ENCODE measurements at regions not wholly inside any gene's neighbourhood (a gene's known extent, or its start where the extent isn't known, plus 50 kb on each side); places are given as distances from the start of the nearest gene placed in this dataset.
"Not testable (repeated sequence)": the region's sequence is repeated elsewhere in the genome, so short reads cannot be mapped to it uniquely, and the experiment has no call there.

DNA sequence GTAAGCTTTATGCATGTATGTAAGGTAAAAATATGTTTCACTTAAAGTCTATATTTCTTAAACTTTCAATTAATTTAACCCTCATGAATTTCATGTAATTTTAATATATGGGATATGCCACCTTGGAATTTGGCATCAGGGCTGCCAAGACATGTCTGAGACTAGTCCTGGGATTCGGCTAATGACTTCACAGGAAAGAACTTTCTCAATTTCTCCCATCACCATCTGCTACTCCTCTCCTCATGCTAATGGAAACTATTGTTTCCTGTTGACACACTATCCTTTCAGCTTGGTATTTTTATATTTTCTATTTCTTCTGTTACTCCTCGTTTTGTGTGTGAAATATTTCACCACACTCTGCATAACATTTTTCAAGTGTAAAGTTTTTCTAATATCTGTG is 205.9 kb downstream of the ARL4A start:
- no peak for DNase-seq

DNA sequence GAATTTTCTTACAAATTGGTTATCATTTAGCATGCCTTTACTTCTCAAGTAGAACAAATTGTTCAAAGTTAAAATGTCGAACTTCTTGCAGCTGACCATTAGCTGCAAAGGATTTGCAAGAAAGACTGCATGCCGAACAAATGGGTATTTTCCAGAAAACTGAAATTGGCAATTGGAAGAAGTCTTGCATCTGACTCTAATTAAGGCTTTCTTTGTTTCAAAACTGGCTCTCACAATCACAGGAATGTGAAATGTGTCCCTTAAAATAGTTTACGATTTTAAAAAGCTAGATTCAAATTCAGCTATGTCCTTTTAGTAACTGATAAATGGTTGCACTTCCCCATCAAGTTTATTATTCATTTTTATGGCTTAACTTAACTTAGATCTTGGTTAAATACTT is 207.9 kb downstream of the ARL4A start:
- DNase-seq, result no peak

DNA sequence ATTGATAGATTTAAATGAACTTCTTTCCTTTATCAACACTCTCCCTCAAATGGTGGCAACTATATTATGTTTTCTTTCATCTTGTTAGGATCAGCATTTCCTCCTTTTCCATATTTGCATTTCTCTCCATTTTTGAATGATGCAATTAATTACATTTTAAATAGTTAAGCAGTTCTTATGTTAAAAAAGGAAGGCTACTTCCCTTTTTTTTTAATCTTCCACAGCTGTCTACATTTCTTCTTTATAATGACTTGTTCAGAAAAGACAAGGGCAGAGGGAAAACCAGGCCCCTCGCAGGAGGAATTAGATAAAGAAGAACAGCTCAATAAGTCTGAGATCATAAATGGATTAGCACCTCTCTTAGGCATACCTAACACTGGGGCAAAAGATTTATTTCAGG is 208.9 kb downstream of the ARL4A start:
- no peak for DNase-seq

DNA sequence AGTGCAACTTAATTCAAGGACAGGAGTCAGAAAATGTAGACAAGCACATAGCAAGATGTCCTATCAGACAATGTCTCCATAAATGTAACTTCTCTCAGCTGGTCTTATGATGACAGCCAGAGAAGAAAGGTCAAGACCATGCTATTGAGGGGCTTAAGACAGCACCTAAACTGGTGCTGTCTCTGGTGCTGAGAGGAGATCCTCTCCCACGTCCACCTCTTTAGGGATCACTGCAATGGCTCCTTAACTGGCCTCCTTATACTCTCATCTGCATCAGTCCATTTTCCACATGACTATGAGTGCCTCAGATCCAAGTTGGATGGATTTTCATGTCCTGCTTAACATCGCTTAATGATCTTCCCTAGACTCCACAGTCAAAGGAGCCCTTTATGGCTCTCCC is 210.6 kb downstream of the ARL4A start:
- no peak for DNase-seq

DNA sequence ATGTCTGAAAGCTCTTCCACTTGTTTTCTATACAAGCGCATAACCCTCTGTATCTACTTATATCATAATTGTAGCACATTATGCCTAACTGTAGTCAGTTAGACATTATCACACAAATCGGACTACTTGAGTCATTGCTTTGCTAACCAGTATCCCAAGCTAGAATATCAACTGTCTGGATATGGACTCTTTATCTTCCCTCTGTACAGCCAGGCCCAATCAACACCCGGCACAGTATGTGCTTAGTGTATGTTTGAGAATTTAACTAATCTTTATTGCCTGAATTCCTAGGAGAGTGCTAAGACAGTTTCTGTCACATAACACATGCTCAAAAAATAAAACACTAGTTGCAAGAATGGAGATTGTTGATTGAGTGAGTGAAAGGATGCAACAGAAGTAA is 211.2 kb downstream of the ARL4A start:
- no peak for DNase-seq

DNA sequence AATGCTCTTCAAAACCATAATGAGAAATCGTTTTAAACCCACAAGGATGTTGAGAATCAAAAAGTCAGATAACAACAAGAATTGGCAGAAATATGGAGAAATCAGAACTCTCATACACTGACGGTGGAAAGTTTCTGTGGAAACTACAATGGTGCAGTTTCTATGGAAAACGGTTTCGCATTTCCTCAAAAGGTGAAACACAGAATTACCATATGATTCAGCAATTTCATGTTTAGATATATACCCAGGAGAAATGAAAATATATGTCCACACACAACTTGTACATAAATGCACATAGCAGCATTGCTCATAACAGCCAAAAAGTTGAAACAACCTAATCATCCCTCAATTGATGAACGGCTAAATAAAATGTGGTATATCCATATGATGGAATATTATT is 218.2 kb downstream of the ARL4A start:
- DNase-seq, result no peak

DNA sequence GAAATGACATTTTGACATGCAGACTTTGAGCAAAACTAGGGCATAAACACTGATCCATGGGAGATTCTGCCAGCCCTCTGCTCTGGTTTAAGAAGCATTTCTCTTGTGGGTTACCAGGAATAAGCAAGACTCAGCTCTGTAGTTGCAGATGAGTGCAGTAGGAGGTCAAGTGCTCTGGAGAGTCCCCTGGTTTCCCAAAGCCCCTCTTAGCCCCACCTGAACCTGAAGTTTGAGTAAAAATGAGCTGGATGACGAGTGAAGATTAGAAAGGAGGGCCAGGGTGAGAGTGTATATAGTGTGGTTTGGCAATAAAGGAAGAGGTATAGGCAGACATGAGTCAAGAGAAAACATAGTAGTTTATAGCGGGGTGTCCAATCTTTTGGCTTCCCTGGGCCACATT is 220.3 kb downstream of the ARL4A start:
- DNase-seq, result no peak

DNA sequence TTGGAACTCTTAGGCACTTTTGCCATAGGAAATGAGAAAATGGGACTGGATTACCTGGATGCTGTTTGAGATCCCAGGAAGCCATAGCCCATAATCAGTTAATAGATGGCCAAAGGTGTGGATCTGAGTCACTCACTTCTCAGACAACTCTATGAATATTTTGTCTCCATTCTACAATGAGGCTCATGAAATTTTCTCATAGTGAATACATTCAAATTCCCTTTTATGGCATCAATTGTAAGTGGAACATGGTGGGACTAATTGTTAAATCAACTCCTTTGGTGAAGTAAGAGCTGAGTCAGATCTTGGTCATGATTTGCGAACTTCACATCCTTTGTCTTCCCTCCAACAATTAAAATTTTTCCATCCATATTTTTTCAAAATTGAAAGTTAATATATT is 222.1 kb downstream of the ARL4A start:
- no peak for DNase-seq

DNA sequence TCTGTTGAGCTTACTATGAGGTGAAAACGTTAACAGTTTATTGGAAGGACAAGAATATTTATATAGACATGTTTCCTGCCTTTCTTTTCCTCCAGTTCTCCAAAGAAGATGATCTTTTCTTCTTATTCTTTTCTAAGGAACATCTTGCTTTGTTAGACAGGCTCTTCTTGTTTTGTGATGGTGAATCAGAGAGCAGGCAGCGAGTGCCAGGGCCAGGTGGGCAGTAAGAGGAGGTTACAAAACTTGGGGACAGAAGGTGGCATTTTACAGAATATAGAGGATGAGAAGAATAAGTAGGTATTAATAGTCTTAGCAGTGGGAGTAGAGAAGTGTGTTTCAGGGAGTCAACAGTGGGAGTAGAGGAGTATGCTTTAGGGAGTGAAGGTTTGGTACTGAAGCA is 223.6 kb downstream of the ARL4A start:
- no peak for DNase-seq

DNA sequence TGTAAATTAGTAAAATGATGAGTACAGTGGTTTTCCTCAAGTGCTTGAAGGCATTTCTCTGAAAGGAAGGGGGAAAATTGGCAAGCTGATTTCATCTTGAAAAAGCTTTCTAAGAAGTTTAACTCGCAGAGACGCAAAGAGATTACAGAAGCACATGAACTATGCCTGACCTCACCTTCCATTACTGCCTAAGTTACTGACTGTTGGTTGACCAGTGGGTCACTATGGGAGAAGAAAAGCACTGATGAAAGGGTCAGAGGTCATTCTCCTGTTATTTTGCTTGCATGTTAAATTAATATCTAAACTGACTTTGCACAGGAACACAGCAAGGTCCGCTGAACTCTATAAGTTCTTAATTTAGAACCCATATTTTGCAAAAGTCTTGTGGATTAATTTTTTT is 225.6 kb downstream of the ARL4A start:
- no peak for DNase-seq

DNA sequence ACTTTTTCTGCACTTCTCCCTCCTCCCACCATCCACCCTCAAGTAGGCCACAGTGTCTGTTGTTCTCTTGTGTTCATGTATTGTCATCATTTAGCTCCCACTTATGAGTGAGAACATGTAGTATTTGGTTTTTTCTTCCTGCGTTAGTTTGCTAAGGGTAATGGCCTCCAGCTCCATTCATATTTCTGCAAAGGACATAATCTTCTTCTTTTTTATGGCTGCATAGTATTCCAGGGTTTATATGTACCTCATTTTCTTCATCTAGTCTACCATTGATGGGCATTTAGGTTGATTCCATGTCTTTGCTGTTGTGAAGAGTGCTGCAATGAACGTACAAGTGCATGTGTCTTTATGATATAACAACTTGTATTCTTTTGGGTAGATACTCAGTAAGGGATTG is 230.4 kb downstream of the ARL4A start:
- no peak for DNase-seq

DNA sequence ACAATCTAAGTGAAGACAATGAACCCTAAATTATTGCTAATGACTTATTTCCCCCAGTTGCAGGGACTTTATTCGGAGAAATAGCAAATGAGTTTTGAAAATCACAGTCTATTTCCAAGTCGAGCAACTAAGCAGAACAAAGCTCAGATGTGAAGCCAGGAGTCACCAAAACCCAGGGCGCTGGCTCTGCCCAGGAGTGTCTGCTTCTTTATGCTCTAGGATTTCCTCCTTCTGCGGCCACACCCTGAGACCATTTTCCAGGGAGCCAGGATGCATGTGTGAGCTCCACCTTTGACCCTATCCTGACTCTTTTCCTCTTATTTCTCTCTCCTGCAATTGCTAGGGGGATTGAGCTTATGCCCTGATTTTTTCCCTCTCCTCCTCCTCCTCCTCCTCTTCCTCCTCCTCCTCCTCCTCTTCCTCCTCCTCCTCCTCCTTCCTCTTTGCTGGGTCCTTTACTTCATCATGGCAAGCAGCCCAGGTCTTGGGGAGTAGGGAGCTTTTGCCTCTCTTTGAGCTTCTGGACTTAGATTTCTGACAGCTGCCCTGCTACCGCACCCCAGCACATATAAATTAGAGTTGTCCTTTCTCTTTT is 234.4 kb downstream of the ARL4A start:
- no peak for DNase-seq

DNA sequence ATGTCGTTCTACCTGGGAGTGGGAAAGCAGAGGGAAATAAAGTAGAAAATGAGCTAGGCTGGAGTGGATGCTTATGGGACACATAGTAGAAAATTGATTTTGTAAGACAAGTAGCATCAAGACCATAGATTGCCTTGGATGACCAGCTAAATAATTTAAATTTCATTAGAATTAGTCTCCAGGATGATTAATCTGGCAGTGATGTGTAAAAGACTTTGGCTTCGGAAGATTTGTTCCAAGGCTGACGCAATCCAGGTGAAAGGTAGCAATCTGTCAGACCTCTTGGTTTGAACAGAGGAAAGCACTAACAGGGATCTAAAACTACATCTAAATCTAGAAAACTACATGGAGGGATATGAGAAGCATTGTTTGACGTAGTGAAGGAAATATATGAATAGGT is 236.5 kb downstream of the ARL4A start:
- DNase-seq, result no peak

DNA sequence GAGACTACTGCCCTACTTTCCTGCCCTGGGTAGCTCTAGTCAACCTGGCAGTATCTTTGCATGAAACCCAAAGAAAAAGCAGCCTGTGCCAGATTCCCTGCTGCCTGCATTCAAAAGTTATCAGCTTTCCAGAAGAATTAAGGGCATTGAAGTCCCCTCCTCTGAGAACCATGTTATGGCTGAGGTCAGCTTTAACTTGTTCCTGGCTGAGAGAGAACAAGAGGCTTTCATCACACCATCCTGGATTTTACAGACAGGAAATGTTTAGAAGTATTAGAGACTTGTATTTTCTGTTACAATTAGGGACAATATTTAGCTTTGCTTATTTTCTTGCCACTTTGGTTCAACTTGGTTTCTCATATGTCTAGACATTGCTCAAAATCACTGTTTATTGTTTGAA is 238.8 kb downstream of the ARL4A start:
- no peak for DNase-seq

DNA sequence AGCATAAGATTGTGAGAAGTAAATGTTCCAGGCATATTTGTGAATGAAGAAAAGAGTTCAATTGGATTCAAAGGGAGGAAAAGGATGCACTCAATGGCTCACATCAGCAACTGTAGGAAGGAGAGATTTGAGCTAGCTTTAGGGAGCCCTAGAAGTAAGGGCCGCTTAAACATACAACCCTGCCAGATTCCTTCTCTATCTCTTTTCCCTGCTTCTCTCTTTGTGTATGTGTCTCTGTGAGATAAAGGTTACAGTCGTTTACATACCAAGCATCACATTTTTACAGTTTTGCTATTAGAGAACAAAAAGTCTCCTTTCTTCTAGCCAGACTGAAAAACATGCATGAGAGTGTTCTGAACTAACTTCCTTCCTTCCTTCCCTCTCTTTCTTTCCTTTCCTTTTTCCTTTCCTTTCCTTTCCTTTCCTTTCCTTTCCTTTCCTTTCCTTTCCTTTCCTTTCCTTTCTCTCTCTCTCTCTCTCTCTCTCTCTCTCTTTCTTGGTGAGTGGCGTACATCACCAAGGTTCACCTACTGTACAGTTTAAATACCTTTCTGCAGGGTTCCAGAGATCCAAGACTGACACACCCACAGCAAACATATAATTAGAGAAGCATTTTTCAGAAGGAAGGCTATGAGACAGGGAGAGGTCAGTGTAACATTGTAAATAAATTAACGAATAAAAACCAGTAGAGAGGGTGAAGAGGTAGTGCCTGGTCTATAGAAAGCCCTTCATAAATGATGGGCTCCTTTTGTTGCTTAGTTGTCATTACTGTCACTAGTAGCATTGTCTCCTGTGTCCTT is 240.4 kb downstream of the ARL4A start:
- no peak for DNase-seq

DNA sequence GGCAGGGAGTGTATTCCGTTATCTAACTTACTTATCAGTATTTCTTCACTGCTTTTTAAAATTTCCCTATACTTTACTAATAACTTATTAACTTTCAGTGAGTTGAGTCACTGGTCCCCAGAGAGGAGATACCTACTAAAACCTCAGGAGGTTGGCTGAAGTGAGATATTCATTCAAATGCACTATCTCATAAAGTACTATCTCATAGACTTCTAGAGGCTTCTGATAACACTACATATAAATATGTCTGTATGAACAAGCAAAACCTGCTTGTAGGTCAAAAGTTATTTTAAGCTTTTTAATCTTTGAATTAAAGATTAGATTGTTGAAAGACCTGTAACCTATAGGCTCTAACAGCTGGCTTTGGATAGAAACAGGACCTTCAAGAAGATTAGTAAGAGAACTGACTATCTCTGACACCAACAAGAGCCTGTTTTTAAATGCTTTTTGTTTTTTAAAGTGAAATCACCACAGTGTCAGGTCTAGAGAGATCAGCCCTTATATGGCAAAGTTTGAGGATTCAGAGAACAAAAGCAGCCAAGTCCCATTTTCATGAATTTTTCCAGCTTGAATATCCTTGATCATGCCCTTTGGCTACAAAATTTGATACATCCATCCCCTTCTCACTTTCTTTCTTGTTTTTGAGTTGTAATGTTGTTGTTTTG is 242.2 kb downstream of the ARL4A start:
- DNase-seq, result no peak

DNA sequence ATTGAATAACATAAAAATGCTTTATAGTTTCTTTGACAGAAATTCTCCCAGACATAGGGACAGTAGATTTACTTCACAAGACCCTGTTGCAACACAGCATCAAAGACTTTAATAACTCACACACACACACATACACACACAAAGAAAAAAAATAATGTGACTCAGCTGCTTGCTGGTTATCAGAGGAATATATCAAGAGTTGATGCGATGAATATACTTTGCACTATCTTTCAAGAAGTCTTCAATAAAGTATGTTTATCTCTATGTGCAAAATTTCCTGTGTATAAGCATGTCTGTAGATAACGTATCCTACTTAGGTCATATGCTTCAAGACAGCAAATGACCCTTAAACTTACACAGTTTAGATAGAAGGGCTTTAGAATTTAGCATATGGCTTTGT is 243.1 kb downstream of the ARL4A start:
- DNase-seq, result no peak

DNA sequence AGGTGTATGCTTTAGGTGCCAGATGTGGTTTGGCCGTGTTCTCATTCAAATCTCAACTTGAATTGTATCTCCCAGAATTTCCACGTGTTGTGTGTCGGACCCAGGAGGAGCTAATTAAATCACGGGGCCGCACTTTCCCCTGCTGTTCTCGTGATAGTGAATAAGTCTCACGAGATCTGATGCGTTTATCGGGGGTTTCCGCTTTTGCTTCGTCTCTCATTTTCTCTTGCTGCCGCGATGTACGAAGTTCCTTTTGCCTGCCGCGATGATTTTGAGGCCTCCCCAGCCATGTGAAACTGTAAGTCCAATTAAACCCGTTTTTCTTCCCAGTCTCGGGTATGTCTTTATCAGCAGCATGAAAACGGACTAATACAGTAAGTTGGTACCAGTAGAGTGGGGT is 244.0 kb downstream of the ARL4A start:
- not testable (repeated sequence) for DNase-seq

DNA sequence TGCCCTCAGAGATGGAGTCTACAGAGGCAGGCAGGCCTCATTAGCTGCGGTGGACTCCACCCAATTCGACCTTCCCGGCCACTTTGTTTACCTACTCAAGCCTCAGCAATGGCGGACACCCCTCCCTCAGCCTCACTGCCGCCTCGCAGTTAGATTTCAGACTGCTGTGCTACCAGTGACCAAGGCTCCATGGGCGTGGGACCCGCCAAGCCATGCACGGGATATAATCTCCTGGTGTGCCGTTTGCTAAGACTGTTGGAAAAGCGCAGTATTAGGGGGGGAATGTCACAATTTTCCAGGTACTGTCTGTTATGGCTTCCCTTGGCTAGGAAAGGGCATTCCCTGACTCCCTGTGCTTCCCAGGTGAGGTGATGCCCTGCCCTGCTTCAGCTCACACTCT is 252.3 kb downstream of the ARL4A start:
- DNase-seq, result no peak

DNA sequence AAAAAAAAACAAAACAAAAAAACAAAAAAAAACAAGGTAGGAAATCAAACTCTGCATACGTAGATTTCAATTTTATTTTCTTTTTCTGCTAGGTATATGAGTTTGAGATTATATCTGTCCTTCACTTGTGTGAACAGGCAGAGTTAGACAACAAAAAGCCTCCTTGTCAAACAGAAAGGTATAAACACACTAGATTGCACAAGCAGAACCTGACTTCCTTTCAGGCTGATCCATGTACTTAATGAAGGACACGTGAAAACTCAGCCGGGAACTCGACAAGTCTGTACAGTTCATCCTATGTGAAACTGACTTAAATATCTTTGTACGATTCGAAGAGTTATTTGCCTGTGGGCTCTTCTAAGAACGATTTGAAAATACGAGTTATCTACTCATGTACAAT is 254.1 kb downstream of the ARL4A start:
- no peak for DNase-seq

DNA sequence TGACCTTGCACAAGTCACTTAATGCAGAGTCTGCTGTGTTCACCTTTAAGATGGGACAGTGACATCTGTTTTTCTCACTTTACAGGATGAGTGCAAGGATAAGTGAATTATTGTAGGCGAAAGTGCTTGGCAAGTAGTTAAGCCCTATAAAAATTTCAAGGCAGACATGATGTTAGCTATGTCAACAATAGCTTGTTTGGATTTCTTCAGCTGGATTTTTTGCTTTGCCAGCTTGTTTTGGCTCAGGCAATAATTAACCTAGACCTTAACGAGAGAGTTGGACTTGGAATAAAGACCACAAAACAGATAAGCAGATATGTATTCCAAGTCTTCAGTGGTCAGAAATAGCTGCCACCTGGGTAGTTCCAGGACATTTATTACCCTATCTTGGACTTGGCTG is 255.2 kb downstream of the ARL4A start:
- DNase-seq, result peak; percentile 87

DNA sequence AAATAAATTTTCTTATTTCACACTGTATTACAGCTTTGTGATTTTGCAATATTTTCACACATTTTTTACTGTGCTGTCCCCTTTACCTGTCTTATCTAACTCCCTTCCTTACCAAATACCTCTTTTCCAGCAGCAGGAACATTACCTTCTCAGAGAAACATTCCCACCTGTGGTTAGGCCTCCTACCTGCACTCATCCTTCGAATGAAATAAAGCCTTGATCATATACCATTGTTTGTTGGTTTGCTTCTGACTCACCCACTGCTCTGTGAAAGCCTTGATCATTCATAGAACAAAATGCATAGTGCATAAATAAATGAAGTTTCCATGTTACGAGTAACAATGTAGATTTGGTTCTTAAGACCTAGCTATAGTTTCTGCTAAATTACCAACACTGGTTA is 256.3 kb downstream of the ARL4A start:
- no peak for DNase-seq

DNA sequence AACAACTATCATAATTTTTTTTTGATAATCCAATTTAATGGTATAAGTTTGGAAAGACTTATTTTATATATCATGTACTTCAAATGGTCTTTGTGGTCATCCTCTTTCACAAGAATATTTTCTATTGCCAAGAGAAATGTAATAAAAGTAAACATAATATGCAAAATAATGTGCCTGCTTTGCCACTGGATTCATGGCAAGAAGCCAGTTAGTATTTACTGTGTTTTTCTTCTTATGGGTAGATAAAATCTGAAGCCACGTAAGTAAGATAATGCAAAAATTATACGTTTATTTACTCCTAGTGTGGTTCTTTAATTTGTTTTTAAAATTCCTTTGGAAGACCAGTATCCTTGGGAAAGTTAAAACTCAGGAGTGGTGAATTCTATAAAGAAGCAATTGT is 258.5 kb downstream of the ARL4A start:
- no peak for DNase-seq

DNA sequence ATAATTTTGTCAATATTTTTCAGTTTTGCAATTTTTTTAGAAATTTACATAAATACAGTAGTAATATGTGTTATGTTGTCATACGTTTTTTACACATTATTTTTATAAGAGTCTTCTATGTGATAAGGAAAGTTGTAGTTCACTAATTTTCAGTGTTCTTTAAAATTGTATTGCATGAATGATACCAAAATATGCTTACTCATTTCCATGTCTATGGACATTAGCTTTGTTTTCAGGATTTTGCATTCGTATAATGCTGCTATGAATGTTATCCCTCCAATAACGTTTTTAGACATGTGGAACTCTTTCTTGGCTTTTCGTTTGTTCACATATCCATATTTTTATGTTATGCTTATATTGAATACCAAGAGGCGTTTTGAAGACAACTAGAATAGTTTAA is 260.0 kb downstream of the ARL4A start:
- DNase-seq, result no peak
